HG03558 (cell line): ENCODE measurements at regions not wholly inside any gene's neighbourhood (a gene's known extent, or its start where the extent isn't known, plus 50 kb on each side); places are given as distances from the start of the nearest gene placed in this dataset.

ENCODE experiments used
- ATAC-seq: cut with Tn5 transposase; IDR thresholded peaks from one replicate; pipeline ENCODE4 v1.9.1; 2021; ENCODE audit warnings: moderate number of reproducible peaks; ENCODE audit not compliant: unreplicated experiment; ENCODE audit errors: extremely low read depth

- ATAC-seq: no peak
These were observed 200.9 kb upstream of the CHRM2 start for GRCh38 chr7:136667584-136667983.

GRCh38 chr7:136665878-136666509, 202.5 kb upstream of the CHRM2 start:
- ATAC-seq: no peak

DNA sequence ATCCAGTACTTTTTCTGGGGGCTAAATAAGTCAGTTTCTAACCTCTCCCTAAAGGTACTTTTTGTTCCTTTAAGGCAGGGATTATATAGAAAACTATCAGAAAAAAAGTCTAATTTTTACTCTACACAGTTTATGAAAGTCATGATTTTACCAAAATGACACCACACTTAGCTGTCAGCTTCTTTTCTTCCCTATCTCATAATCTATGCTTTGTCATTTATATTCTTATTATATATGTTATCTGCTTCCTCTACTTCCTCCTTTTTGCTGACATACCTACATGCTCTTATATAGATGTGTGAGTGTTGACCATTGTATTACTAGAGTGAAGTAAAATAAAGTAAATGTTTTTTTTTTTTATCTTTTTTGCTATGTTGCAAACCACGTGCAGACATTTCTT, 203.9 kb upstream of the CHRM2 start:
- no peak for ATAC-seq

DNA sequence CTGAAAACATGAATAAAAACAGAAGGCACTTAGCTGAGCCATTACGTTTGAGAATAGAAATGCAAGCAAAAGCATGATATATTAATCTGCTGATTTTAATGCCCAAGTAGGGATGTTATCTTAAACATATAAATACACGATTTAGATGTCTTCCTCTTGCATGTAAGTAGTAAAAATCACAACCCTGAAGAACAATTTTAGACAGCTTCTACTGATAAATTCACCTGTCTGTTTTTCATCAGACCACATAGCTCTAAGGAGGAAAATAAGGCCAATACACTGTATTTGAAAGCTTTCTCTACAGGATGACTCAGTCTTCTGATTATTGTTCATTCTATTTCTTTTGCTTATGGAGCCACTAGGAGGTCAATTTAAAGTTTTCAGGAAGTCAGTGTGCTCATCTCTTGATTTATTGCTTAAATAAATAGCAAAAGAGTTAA, 210.9 kb upstream of the CHRM2 start:
- no peak for ATAC-seq

DNA sequence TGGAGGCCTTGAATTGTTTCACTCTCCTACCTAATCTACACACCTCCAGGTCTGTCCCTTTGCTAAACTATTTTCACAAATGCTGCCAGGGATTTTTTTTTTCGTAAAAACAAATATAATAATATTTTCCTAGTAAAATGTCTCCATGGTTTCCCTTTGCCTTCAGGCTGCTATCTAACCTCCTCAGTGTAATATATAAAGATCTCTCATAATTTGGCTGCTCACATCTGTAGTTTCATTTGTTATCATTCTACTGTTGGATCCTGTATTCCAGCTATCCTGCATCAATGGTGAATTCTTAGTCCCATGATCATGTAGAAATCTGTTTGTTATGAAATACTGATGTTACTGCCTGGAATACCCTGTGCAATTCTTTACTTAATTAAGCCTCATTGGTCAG, 211.9 kb upstream of the CHRM2 start:
- ATAC-seq: no peak

DNA sequence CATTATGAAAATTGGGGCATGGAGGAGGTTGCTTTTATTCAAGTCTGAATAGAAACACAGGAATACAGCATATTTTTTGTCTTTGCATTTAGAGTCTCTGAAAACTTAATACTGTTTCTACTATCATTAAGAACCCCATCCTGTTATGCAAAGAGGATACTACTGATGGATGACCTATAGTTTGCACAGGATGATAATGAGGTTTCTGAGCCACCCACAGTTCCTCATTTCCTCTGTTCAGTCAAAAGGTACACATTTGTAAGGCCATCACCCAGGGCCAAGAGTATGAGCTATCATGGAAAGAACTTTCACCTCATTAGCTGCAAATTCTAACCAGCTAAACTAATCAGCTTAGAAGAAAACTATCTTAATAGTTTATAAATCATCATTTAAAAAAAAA, 213.0 kb upstream of the CHRM2 start:
- no peak for ATAC-seq

GRCh38 chr7:136654406-136654805, 214.0 kb upstream of the CHRM2 start:
- ATAC-seq: no peak

DNA sequence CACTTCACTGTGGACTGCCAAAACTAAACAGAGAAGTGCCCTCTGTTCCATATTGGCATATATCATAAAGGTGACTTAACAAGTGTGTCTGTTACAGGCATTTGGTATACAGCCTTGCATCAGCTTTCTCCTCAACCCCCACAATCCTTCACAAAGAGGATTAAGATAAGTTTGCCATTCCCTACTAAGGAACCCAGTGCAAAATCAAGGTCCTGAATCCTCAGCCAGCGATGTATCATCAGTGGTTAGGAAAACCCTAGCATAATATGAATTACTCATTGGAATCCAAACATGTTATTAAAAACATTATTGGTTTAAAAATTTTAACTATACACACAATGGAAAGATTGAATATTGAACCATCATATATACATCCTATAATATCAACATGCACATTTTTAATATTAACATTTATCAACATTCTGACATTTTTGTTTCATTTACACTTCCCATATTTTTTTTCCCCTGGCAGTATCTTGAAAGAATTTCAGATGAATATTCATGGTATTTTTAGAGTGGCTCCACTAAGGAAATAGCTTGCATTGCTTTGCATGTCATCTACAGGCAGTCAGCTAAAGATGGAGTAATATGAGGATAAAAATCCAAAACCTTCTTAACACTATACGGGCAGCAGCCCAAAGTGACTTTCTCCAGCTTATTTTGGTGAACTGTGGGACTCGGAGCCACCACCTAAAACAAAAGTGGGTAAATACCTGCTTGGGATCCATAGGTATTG, 215.6 kb upstream of the CHRM2 start:
- ATAC-seq: no peak

DNA sequence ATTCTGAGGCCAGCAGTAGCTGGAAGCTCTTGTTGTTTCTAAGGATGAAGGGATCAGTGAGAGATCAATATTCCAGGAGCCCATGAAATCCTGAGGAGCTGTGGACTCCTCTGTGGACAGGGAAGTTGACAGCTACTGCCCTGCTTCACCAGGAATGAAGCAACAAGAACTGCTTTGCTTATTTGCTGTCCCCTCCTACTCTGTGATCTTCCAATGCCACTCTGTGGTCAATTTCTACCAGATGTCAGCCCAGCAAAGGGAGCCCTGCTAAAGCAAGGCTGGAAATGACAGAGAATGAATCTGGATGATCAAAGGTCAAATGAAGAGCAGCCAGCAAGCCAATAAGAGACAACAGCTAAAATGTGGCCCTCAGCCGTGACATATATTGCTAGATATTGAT, 227.5 kb upstream of the CHRM2 start:
- no peak for ATAC-seq

- ATAC-seq: no peak
These were observed 230.6 kb upstream of the CHRM2 start for GRCh38 chr7:136637813-136638212.

GRCh38 chr7:136635751-136636150, 232.7 kb upstream of the CHRM2 start:
- no peak for ATAC-seq

DNA sequence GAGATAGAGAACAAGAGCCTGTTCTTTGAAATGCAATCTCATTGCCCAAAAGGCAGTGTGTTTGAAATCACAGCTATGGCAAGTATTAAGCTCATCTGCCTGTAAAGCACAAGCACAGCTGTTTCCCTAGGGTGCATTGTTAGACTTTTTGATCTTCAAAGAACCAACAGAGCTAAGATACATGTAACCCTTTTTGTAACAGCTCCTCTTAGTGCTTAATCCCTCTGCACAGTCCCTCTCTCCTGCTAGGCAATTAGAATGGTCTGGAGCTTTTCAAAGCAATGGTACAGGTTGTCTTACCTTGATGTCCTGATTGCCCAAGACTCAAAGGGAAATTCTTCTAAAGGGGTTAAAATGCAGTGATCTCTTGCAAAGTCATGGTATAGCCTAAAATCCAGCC, 249.6 kb upstream of the CHRM2 start:
- ATAC-seq: no peak

- ATAC-seq: no peak
These were observed 251.3 kb upstream of the CHRM2 start for GRCh38 chr7:136617176-136617575.

- ATAC-seq: no peak
These were observed 262.7 kb upstream of the CHRM2 start for GRCh38 chr7:136605532-136606329.

DNA sequence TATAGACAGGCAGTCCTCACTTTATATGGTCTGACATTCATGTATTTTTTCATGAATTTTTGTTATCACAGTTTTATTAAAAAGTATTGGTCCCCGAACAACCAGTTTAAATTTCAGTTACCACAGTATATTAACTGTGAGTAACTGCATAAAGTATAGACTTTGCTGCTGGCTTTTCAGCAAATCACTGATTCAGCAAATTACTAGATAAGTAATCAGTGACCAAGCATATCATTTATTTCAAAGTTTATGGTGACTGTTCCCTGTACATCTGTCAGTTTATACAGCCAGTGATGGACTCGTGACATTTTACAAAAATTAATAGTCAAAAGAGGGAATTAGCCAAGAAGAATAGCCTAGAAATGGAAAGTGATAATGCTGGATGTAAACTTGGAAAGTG, 266.7 kb upstream of the CHRM2 start:
- ATAC-seq: no peak

- ATAC-seq: no peak
These were observed 268.0 kb upstream of the CHRM2 start for GRCh38 chr7:136600475-136600874.

- ATAC-seq: no peak
These were observed 273.7 kb upstream of the CHRM2 start for GRCh38 chr7:136594739-136595144.

- ATAC-seq: no peak
These were observed 280.2 kb upstream of the CHRM2 start for GRCh38 chr7:136588216-136588615.

DNA sequence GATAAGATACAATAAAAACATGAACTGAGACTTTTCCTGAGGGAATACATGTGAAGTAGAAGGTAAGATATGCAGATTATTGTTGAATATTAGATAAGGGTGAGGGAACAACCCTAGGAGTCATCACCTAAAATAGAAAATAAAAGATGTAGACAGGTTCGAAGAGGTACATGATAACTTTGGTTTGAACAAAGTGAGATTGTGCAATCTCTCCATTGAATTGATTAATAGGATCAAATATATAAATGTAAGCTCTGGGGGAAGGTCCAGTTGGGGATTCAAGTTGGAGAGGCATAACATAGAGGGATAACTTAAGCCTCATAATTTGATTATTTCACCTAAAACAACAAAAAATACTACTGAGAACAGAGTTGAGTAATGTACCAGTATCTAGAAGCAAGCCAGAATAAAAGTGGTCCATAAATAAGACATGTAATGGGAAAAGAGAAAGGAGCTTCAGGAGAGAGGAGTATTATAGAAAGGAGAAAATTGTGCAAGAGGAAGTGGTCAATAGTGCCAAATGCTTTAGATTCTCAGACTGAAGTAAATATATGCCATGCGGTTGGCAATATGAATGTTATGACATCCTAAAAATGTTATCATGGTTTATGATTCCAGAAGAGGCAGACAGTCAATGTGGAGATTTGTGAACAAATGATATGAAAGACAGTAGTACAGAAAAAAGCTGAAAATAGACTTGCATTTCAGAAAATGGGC, 282.3 kb upstream of the CHRM2 start:
- ATAC-seq: no peak

- no peak for ATAC-seq
These were observed 302.0 kb upstream of the CHRM2 start for GRCh38 chr7:136566491-136566890.

- ATAC-seq: no peak
These were observed 312.5 kb upstream of the CHRM2 start for GRCh38 chr7:136555933-136556332.
